Left forelimb (tissue), 1 donor: ENCODE measurements at regions not wholly inside any gene's neighbourhood (a gene's known extent, or its start where the extent isn't known, plus 50 kb on each side); places are given as distances from the start of the nearest gene placed in this dataset.

Experiments used
- DNase-seq: peaks from one replicate; pipeline ENCODE4 v3.0.0-alpha.2; 2018; ENCODE audit warnings: low spot score

DNA sequence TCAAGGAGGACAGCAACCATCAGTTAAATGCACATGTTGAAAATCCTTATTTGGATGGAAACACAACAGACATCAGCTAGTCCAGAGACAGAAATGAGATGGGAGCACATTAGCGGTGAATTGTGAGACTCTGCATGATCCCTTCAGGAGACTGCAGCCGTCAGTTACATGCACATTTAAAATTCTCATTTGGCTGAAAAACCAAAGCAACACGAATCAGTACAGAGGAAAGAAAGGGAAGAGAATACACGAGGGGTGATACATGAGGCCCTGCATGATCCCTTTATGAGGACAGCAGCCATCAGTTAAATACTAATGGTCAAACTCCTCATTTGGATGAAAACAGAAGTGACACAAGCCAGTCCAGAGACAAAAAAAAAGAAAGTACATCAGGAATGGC lies 123.4 kb downstream of the PTPRS start:
- no peak for DNase-seq

DNA sequence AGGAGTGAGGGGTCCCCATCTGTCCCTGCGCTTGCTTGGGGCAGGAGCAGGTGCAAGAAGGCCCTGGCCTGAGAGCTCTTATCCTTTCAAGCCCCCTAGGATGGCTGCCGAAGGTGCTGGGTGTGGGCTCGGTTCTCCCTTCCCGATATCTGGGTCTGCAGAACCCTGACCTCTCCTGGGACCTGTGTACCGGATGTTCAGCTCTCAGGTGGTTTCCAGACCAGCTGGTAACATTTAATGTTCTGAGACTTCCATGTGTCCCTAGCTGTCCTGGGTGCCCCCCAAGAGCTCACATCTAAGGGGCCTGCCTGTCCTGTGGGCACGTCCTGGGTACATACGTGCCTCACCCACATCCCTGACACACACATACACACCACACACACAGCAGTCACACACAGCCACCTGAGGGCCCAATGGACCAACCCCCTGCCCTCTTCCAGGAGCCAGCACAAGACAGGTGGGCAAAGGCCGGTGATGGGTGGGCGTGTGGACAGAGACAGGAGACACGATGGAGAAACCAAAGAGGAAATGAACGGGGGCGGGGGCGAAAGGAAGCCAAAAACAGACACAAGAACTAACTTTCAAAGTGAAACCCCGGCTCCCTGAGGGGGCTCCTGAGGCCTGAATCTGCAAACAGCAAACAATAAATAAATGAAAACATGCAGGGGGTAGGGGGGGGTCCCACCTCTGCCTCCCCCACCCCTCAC lies 124.3 kb downstream of the PTPRS start:
- no peak for DNase-seq

DNA sequence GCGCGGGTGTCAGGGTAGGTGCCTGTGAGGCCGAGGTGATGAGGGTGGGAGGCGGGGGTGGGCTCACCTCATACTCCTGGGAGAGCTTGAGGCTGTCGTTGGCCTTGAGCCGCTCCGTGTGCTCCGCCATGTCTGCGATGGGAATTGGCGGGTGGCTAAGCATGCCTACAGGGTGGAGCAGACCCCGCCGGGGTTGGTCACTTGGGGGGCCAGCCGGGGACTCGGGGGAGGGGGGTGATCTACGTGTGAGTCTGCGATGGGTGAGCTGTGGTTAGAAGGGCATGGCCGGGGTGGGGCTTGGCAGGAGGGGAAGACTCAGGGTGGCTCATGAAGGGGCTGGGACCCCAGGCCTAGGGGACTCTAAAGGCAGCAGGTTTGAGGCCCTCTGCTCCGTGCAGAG lies 125.2 kb downstream of the PTPRS start:
- no peak for DNase-seq

DNA sequence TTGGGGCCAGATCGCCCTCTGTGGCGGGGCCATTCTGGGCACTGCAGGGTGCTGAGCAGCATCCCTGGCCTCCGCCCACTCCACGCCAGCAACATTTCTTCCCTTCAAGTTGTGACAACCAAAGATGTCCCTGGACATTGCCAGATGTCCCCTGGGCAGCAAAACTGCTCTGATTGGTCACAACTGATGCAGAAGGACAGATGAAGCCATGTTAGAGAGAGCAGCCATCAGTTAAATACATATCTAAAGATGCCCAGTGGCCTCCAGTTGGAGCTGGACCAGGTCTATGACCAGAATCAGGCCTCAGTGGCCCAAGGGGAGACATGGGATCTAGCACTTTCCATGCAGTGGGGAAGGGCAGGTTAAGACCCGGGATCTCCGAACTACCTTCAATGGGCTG lies 125.7 kb downstream of the PTPRS start:
- no peak for DNase-seq

DNA sequence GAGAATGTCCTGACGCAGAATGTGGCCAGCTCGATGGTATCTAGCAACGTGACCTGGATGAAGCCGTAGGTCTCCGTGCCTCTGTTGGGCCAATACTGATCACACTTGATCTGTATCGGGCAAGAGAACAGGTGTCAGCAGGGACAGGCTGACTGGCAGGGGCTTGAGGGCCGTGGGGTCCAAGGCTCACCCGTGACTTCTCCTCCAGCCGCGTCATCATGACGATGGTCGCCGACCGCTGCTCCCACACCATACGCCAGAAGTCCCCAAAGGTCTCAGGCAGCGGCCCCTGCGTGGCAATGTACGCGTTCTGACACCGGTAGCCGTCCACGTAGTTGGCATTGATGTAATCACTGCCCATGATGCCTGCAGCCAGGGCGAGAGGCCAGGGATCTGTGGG lies 126.2 kb downstream of the PTPRS start:
- no peak for DNase-seq

DNA sequence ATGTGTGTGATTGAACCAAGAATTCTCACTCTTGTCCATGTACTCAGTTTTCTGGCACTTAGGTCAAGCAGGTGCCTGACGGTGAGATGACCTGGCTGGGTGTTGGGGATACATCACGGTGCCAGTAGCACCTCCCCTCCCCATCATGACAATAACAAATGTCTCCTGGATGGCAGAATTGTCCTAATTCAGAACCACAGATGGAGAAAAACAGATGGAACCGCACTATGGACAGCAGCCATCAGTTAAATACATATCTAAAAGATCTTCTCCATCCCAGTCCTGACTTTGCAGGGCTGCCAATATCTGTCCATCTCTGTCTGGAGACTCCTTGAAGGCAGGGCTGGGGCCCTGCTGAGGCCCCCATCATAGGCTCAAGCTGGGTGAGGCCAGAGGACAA lies 126.9 kb downstream of the PTPRS start:
- no peak for DNase-seq

DNA sequence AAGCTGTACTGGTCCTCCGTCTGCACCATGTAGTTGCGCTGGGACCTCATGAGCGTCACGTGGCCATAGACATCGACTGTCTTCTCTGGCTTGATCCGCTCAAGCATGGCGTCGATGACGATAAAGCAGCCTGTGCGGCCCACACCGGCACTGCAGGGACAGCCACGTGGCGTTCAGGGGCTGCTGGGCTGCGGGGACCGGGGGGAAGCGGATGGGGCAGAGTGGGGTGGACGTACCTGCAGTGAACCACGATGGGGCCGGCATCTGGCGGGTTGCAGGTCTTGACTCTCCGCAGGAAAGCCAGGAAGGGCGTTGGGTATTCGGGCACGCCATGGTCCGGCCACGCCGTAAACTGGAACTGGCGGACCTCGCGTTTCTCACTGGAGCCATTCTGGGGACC lies 128.5 kb downstream of the PTPRS start:
- DNase-seq = no peak

DNA sequence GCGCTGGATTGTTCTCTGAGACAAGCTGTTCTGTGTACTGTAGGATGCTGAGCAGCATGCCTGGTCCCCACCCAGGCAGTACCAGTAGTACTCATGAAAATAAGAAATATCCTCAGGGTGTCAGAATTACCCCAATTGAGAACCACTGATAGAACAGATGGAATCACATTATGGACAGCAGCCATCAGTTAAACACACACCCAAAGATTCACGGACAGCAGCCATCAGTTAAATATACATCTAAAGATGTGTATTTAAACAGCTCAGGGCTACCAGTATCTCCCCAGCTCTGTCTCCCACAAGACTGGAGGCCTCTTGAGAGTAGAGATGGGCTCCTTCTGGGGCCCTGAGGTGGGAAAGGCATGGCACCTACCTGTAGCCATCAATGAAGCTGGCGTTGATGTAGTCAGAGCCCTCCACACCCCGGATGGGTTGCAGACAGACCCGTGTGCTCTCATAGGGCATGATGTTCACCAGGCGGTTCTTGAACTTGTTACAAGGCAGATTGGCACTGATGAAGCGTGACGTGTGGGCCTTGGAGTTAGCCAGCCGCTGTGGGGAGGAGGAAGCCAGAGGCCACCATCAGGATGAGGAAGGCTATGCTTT lies 129.3 kb downstream of the PTPRS start:
- no peak for DNase-seq

DNA sequence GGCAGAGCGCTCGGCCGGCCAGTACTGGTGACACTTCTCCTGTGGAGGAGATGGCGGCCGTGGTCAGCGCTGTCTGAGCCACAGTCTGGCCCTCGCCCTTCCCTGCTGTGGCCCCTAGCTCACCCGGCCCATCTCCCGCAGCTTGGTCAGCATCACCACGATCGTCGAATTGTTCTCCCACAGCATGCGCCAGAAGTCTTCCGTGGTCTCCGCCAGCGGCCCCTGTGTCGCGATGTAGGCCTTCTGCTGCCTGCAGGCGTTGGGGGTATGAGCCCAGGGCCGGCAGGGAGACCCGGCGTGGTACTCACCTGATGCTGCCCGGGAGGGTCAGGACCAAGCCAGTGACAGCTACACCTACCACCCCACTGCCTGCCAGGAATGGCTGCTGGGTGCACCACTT lies 130.1 kb downstream of the PTPRS start:
- DNase-seq = no peak

DNA sequence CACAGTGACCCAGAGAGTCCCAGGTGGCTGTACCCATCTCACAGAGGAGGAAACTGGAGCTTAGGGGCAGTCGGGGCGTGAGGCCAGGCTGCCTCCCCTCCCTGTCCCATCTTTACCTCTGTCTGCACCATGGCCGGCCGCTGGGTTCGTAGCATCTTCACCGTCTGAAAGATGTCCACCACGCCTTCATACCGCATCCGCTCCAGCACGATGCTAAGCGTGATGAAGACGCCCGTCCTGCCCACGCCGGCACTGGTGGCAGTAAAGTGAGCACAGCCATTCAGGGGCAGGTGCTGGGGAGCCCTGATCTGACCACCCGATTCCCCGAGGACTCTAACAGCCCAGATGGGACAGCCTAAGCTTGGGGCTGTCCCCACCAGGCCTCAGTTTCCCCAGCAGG lies 132.8 kb downstream of the PTPRS start:
- DNase-seq = no peak

DNA sequence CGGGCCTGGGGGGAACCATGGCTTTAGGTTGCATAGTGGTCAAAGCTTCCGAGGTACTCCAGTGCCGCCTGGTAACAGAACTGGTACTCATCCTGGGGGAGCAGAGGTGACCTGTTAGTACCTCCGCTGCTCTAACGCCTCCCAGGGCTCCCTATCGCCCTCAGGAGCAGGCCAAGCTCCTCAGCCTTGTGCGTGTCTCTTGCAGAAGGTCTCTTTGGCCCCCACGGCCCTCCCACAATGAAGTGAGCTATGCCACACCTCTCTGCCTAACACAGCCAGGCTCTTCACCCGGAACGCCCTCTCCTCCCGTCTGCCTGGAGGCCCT lies 133.9 kb downstream of the PTPRS start:
- no peak for DNase-seq

DNA sequence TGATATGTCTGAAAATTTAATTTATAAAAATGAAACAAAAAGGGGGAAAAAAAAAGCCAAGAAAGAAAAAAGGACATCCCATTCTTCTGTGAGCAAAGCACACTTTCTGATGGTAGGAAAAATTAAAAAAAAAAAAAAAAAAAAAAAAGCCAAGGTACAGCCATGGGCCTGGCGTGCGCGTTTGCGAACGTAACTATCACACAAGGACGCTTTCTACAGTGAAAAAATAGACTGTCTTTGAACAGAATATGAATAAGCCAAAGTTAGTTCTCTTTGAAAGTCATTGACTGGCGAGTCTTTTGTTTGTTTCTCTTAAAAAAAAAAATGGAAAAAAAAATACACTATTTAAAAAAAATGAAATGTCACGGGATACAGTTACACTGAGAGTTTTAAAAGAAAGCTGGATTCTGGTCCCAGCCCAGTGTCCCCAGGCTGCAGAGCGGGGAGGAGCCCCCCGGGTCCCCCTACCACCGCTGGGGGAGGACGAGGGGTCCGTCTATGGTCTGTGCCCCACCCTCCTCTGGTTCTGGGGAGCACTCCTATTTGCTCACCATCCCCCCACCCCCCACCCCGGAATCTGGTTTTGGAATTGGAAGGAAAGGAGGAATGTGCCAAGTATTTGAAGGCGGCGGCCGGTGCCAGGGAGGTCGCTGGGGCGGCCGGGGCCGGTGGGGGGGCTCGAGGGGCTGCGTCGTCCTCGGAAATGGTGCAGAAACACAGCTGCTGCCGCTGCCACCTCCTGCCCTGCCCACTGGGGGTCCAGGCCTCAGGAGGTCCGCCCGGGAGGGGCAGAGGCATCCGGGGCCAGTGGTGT lies 134.5 kb downstream of the PTPRS start:
- no peak for DNase-seq

DNA sequence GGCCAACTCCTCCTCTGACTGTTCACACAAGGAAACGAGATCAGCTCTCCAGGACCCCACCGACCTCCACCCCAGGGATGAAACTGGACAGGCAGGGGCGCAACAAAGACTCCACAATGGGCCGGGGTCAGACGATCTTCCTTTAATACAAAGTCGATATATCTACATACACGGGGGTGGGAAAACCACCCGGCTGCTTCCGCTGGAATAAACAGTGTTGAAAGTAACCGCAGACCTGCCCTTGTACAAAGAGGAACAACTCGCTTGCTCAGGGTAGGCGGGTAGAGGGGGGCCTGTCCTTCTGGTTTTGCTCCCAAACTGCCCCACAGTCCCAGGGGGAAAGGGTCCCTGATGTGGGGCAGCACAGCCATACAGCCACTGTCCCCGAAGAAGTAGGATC lies 135.2 kb downstream of the PTPRS start:
- DNase-seq = no peak

DNA sequence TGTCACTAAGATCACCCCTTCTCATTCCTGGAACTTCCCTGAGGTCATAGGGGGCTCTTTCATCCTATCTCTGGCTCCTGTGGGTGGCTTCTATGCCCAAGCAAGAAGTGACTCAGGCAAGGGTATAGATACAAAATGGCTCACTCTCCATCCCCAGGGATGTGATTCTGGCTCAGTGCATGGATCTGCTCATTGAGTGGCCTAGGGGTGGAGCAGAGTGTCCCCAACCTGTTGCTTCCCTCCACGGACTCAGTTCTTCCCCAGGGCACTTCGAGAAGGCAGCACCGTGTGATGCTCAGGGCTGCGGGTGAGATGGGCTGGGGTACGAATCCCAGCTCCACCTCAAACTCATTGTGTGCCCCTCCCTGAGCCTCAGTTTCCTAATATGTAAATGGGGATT lies 136.4 kb downstream of the PTPRS start:
- DNase-seq = no peak
